ENCODE measurements at regions not wholly inside any gene's neighbourhood (a gene's known extent, or its start where the extent isn't known, plus 50 kb on each side); places are given as distances from the start of the nearest gene placed in this dataset.

- H3K36me3 ChIP-seq (ENCODE audit: control insufficient read depth, insufficient read depth, low read length) = no peaks in the 10 kb centered on the region; the same call in 2 of the 3 replicates
- peaks cover 6 to 37% of the 10 kb centered on the region in 2 experiments; a peak in 3 of 5 replicates for H3K4me1 ChIP-seq (replicated peaks in 1 of 2; ENCODE audit: control insufficient read depth in 2 of 2, insufficient read depth in 2 of 2, low read length in 2 of 2)
- no peaks in the 10 kb centered on the region for H3K79me2 ChIP-seq (ENCODE audit: control insufficient read depth, insufficient read depth, low read length)
- in situ Hi-C loops (cut with MboI) (no loop called here), intact Hi-C loops (cut with micrococcal nuclease) (loop anchor here (1.0 to 5.0 kb wide), 4 partner anchors 41 to 376 kb away; no protein-coding TSS in a partner anchor)
- FAIRE-seq (peak; percentile 92), ATAC-seq (peak; percentile 87), DNase-seq (ENCODE audit: extremely low read depth in 1 of 4, low spot score in 3 of 4) (peak; percentile 55 to 87 (median 68))
- H3K9me3 ChIP-seq (replicated peaks; ENCODE audit: control insufficient read depth, insufficient read depth, low read depth, low read length) = peaks cover 5% of the 10 kb centered on the region; the same call in 1 of the 2 replicates
- no peak overlapping the region for H3K4me3 ChIP-seq
- H2AFZ ChIP-seq (ENCODE audit: low read depth, low read length) = peak overlapping the region; percentile 88
- no peaks in the 10 kb centered on the region for H4K20me1 ChIP-seq (replicated peaks; ENCODE audit: control insufficient read depth, insufficient read depth, low read length)
- no peaks in the 10 kb centered on the region for H3K27me3 ChIP-seq (ENCODE audit: control insufficient read depth in 2 of 2, insufficient read depth in 2 of 2, low read length in 2 of 2)
- 0% methylated on average over 4 of the region's 4 CpGs for WGBS (ENCODE audit: insufficient coverage, low coverage, missing lambda C conversion rate)
- CTCF ChIA-PET (ENCODE audit: low intra/inter-chr PET ratio) = no interaction called here
- no peaks in the 10 kb centered on the region for H3K9me1 ChIP-seq (ENCODE audit: control insufficient read depth, insufficient read depth, low read length)
- no TSS peak for BruUV-seq (replicated peaks)
- peak overlapping the region; percentile 68 for H3K4me2 ChIP-seq (ENCODE audit: insufficient read depth, low read length)
- peak overlapping the region; percentile 86 for H3K27ac ChIP-seq (ENCODE audit: extremely low read depth, low read depth, low read length)
- POLR2A ChIA-PET = interaction anchor here (1.4 to 1.5 kb wide), 2 partner anchors 11 to 34 kb away, joined by 3 to 4 read pairs; no protein-coding TSS in a partner anchor
- peak overlapping the region; percentile 33 to 69; a peak in 3 of 4 replicates for H3K9ac ChIP-seq (ENCODE audit: insufficient read depth in 1 of 2, low read depth in 2 of 2, low read length in 2 of 2)
- peak; percentile 93 for TF ChIP-seq NFE2 (IDR thresholded peaks at IDR 0.05; ENCODE audit: low read depth)
- no peak for TF ChIP-seq TSC22D4 (tag; IDR thresholded peaks at IDR 0.05)
- peak; percentile 39 for TF ChIP-seq NCOR1 (IDR thresholded peaks at IDR 0.05)
- TF ChIP-seq SMAD4 (CRISPR knock-in tag; conservative IDR thresholded peaks at IDR 0.05) = peak; percentile 58; the same call in 1 of the 2 replicates
- TF ChIP-seq SOX6 (IDR thresholded peaks at IDR 0.05) = peak; percentile 88
- peak in 1 of 2 experiments; percentile 64; a peak in 1 of 4 replicates for TF ChIP-seq TBL1XR1 (IDR thresholded peaks at IDR 0.05; ENCODE audit: low read length in 2 of 2)
- TF ChIP-seq ZNF239 (CRISPR knock-in tag; IDR thresholded peaks at IDR 0.05) = no peak
- no peak for TF ChIP-seq NKRF (IDR thresholded peaks at IDR 0.05; ENCODE audit: borderline replicate concordance)
- TF ChIP-seq PKNOX1 (IDR thresholded peaks at IDR 0.05) = peak; percentile 33
- TF ChIP-seq ZNF644 (tag; IDR thresholded peaks at IDR 0.05; ENCODE audit: low read depth) = 0 out of 2 replicates have a peak, but pooled peaks have one; percentile 56
- peak; percentile 28; the same call in 1 of the 2 replicates for TF ChIP-seq LEF1 (IDR thresholded peaks at IDR 0.05)
- TF ChIP-seq BACH1 (tag; IDR thresholded peaks at IDR 0.05) = peak; percentile 23; the same call in 1 of the 2 replicates
- TF ChIP-seq SMARCE1 (IDR thresholded peaks at IDR 0.05) = peak; percentile 52
- TF ChIP-seq MYBL2 (IDR thresholded peaks at IDR 0.05; ENCODE audit: low read depth) = peak; percentile 78
- no peak for TF ChIP-seq MYBL2 (CRISPR knock-in tag; IDR thresholded peaks at IDR 0.05; ENCODE audit: borderline replicate concordance)
- peak; percentile 76; the same call in 1 of the 2 replicates for TF ChIP-seq MAFF (IDR thresholded peaks at IDR 0.05; ENCODE audit: low read length)
- TF ChIP-seq SIN3B (IDR thresholded peaks at IDR 0.05; ENCODE audit: low read depth) = no peak
- TF ChIP-seq XRCC4 (IDR thresholded peaks at IDR 0.05; ENCODE audit: extremely low read depth, insufficient read depth, insufficient read length) = no peak
- no peak for TF ChIP-seq ZNF707 (CRISPR knock-in tag; conservative IDR thresholded peaks at IDR 0.05)
These were observed 183.0 kb downstream of the MREG start for GRCh38 chr2:215830304-215830703.
